ENCODE measurements at regions not wholly inside any gene's neighbourhood (a gene's known extent, or its start where the extent isn't known, plus 50 kb on each side); places are given as distances from the start of the nearest gene placed in this dataset.

- TF ChIP-seq CTCF (IDR thresholded peaks at IDR 0.05) (no peak), TCF7L2 (IDR thresholded peaks at IDR 0.05; ENCODE audit: low read depth, low read length) (no peak), SIN3A (IDR thresholded peaks at IDR 0.05; ENCODE audit: borderline replicate concordance, insufficient read depth, low read depth, low read length) (no peak), POLR2AphosphoS5 (IDR thresholded peaks at IDR 0.05; ENCODE audit: low read depth, low read length) (no peak)
Measured at GRCh38 chr20:52012079-52012478, 179.5 kb downstream of the ZFP64 start.
